Cardiac septum (tissue), 1 donor: ENCODE measurements at regions not wholly inside any gene's neighbourhood (a gene's known extent, or its start where the extent isn't known, plus 50 kb on each side); places are given as distances from the start of the nearest gene placed in this dataset.

ENCODE experiments used
- DNase-seq: peaks from one replicate; pipeline ENCODE4 v3.0.0-alpha.2; 2020; ENCODE audit warnings: low spot score
- intact Hi-C: fragments of 100-400 bp; cut with DNase I; formaldehyde crosslinking; loops from one replicate; pipeline ENCODE4 v1.14.0; 2022
- donor health status: DM: no; HTN: no; CAD: no.

GRCh38 chr3:87052499-87053260 lies 61.7 kb upstream of the VGLL3 start:
- DNase-seq = no peak
- intact Hi-C loops = no loop called here

DNA sequence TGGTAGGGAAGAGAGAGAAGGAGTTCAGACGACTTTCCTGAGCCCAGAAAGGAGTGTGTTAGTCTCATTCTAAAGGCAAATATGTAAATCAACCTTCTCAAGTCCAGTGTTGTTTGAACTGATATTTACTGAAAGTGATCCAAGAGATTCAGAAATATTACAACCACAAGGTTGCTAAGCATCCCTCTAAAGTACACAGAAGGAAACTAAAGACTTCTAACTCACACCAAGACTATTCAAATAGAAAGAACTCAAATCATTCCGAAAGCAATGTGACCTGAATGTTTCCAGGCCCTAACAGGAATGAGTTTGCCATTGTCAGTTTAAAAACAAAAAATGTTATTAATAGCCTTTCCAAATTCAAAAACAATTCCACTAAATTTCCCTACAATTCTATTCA lies 56.9 kb upstream of the VGLL3 start:
- no peak for DNase-seq
- intact Hi-C loops = no loop called here

GRCh38 chr3:87046241-87046640 lies 55.3 kb upstream of the VGLL3 start:
- DNase-seq = no peak
- intact Hi-C loops = no loop called here

- intact Hi-C loops = no loop called here
Measured at GRCh38 chr3:87045473-87045872, 54.5 kb upstream of the VGLL3 start.

DNA sequence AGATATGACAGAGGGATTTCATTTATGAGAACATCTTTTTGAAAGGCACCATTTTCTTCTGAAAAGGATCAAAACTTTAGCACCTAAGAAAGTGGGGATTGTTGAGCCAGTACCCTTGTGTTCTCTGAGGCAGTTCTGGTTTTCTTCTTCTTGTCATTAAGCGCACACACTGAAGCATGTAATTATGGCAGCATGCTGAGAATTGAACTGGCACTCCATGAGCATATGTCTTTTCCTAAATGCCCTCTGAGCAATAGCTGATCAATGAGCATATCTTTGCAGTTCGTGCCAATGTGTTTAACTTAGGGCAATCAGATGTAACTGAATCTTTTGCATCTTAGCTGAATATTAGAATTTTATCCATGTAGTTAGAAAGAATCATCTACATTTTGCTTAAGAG lies 53.9 kb upstream of the VGLL3 start:
- DNase-seq = no peak
- intact Hi-C loops = no loop called here

More at GRCh38 chr3:87045473-87045872, 54.5 kb upstream of the VGLL3 start:
- no peak for DNase-seq

GRCh38 chr3:87044409-87044808 lies 53.5 kb upstream of the VGLL3 start:
- intact Hi-C loops = no loop called here
- DNase-seq = no peak

DNA sequence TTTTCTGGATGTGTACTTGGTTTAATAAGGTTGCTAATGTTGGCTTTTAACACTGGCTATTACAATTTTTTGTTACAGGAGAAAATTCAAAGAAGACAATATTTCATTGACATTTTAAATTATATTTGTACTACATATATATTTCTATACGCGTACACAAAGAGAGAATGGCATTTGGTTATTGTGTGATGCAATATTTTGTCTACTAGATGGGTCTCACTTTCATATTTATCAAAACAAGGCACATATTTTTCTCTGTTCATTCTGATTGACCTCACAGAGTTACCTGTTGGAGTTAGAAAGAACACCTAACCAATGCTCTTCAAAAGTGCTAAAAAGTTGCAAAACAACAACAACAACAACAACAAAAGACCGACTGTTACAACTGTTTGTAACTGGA lies 50.2 kb upstream of the VGLL3 start:
- no peak for DNase-seq
- intact Hi-C loops = no loop called here
